ENCODE measurements at regions not wholly inside any gene's neighbourhood (a gene's known extent, or its start where the extent isn't known, plus 50 kb on each side); places are given as distances from the start of the nearest gene placed in this dataset.
"Not testable (repeated sequence)": the region's sequence is repeated elsewhere in the genome, so short reads cannot be mapped to it uniquely, and the experiment has no call there.

DNA sequence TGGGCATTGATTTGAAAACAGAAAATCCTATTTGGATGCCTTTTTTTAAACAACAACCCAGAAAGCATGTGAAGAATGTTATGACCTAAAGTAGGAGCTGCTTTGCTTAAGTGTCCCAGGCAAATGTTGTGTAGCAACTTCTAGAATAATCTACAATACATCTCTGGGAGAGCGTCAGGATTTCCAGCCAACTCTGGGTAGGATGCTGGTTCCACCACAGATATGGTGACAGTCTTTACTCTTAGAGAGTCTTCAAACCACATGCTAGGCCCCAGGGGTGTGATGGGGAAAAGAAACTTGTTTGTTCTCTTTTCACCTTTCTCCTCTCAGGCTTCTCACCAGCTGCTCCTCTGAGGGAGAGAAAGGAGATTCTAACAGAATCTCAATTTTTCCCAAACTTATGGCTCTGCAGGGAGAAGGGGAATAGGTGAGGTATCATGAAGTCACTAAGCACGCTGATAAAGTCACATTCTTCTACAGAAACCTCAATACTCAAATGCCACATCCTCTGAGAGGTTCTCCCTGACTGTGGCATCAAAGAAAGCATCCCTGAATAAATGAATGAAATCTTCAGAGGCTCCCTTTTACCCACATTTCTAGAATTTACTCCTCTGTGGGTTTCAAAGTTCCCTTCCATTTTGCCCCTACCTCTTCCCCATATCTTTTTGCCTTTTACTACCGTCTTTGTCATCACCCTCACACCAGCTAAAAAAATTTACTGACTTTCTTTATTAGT is 171.6 kb upstream of the RAI2 start:
- Histone ChIP-seq H3K36me3 (replicated peaks in 1 of 2) (no peaks in the 10 kb centered on the region), H3K4me1 (replicated peaks in 1 of 2) (peaks cover 0 to 3% of the 10 kb centered on the region in 2 donors), H3K27ac (no peak overlapping the region), H3K9me3 (replicated peaks in 1 of 3) (no peaks in the 10 kb centered on the region), H3K27me3 (no peaks in the 10 kb centered on the region), H3K4me3 (no peak overlapping the region)
- WGBS, 4 donors: 67 to 93% (median 80%) methylated on average over 3 of the region's 3 CpGs
- intact Hi-C loops (cut with DNase I): no loop called here
- no peak for TF ChIP-seq POLR2A (IDR thresholded peaks at IDR 0.05)
- TF ChIP-seq, protein P1, sequence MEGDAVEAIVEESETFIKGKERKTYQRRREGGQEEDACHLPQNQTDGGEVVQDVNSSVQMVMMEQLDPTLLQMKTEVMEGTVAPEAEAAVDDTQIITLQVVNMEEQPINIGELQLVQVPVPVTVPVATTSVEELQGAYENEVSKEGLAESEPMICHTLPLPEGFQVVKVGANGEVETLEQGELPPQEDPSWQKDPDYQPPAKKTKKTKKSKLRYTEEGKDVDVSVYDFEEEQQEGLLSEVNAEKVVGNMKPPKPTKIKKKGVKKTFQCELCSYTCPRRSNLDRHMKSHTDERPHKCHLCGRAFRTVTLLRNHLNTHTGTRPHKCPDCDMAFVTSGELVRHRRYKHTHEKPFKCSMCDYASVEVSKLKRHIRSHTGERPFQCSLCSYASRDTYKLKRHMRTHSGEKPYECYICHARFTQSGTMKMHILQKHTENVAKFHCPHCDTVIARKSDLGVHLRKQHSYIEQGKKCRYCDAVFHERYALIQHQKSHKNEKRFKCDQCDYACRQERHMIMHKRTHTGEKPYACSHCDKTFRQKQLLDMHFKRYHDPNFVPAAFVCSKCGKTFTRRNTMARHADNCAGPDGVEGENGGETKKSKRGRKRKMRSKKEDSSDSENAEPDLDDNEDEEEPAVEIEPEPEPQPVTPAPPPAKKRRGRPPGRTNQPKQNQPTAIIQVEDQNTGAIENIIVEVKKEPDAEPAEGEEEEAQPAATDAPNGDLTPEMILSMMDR (IDR thresholded peaks at IDR 0.05): no peak
- DNase-seq: no peak

DNA sequence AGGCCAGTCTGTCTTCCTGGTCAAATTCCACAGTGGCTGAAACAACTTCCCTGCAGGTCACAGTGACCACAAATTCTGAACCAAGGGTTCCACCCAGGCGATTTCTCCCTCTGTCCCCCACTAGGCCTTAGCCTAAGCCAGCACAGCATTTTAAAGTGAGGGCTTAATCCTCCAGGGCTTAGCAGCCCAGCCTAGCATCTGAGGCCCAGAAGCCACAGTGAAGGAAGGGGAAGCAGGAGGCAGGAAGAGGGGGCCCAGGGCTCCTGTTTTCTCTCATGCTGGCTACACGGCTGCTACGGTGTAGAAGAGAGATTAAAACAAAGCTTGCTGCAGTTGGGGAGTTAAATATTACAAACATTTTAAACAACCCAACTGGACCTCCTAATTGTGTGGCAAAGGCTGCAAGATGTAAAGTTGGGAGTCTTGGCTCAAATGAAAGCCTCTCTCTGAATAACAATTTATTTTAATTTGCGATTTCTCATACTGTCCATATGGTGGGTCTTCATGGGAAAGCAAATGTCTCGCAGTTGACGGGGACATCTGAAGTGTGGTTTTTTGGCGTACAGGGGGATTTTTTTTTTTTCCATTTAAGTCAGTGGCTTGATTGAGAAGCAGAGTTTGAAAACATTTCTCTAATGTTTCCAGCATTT is 170.8 kb upstream of the RAI2 start:
- H3K27ac ChIP-seq: no peak overlapping the region
- TF ChIP-seq, protein P1 (IDR thresholded peaks at IDR 0.05): no peak
- TF ChIP-seq POLR2A (IDR thresholded peaks at IDR 0.05): no peak
- H3K27me3 ChIP-seq: no peaks in the 10 kb centered on the region
- intact Hi-C loops (cut with DNase I): no loop called here
- H3K9me3 ChIP-seq (replicated peaks in 1 of 3): no peaks in the 10 kb centered on the region
- no peak for DNase-seq
- H3K36me3 ChIP-seq (replicated peaks in 1 of 2): no peaks in the 10 kb centered on the region
- 81 to 90% (median 85%) methylated on average over 7 of the region's 7 CpGs for WGBS, 4 donors
- peaks cover 0 to 3% of the 10 kb centered on the region in 2 donors for H3K4me1 ChIP-seq (replicated peaks in 1 of 2)
- no peak overlapping the region for H3K4me3 ChIP-seq

DNA sequence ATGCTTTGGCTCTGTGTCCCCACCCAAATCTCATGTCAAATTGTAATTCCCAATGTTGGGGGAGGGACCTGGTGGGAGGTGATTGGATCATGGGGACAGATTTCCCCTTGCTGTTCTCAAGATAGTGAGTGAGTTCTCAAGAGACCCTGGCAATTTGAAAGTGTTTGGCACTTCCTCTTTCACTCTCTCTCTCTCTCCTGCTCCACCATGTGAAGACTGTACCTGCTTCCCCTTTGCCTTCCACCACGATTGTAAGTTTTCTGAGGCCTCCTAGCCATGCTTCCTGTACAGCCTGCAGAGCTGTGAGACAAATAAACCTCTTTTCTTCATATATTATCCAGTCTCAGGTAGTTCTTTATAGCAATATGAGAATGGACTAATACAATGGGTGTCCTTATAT is 169.6 kb upstream of the RAI2 start:
- H3K27ac ChIP-seq; H3K4me1 ChIP-seq (replicated peaks in 1 of 2); DNase-seq; H3K27me3 ChIP-seq; H3K4me3 ChIP-seq; H3K9me3 ChIP-seq (replicated peaks in 1 of 3); H3K36me3 ChIP-seq (replicated peaks in 1 of 2); intact Hi-C loops (cut with DNase I): not testable (repeated sequence)
- WGBS, 4 donors: 29 to 81% (median 56%) methylated on average over 1 of the region's 1 CpG

DNA sequence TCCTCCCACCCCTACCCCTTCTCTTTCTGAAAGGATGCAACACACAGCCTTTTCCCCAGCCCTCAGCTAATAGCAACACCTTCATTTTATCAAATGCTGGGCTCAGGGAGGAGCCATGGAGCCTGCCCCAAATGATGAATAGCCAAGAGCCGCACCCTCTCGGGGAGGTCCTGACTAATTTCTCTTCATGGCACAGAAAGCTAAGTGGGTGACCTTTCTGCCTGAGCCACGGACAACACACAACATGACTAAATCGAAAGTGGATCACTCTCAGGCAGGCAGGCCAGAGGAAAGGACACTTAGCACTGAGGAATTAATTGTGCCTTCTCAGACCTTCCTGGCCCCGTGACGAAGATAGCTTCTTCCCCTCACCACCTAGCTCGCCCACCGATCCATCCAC is 165.1 kb upstream of the RAI2 start:
- 22 to 41% (median 31%) methylated on average over 8 of the region's 8 CpGs for WGBS, 4 donors
- intact Hi-C loops (cut with DNase I): no loop called here
- H3K4me3 ChIP-seq: peak overlapping the region in 1 of 4 donors; percentile 22

More for the DNA sequence above, 165.1 kb upstream of the RAI2 start:
- Histone ChIP-seq H3K27me3 (no peaks in the 10 kb centered on the region), H3K9me3 (replicated peaks in 1 of 3) (no peaks in the 10 kb centered on the region), H3K27ac (peak overlapping the region in 2 of 5 donors; percentile 28 to 65), H3K36me3 (replicated peaks in 1 of 2) (no peaks in the 10 kb centered on the region), H3K4me1 (replicated peaks in 1 of 2) (peaks cover 0 to 3% of the 10 kb centered on the region in 2 donors)
- TF ChIP-seq, protein P1 (IDR thresholded peaks at IDR 0.05): no peak
- peak in 1 of 2 donors; percentile 36 for TF ChIP-seq POLR2A (IDR thresholded peaks at IDR 0.05)
- DNase-seq: peak; percentile 34 to 72 (median 66)

Measured in adrenal gland (tissue), 9 donors.